RWPE2 (cell line): ENCODE measurements at regions not wholly inside any gene's neighbourhood (a gene's known extent, or its start where the extent isn't known, plus 50 kb on each side); places are given as distances from the start of the nearest gene placed in this dataset.
"Not testable (repeated sequence)": the region's sequence is repeated elsewhere in the genome, so short reads cannot be mapped to it uniquely, and the experiment has no call there.

ENCODE experiments used
- ATAC-seq: fragments of 200-7000 bp; cut with Tn5 transposase; 3 replicates; pipeline ENCODE4 v1.9.1; 2021; ENCODE audit warnings: low read depth
- DNase-seq: peaks from one replicate; pipeline ENCODE4 v3.0.0-alpha.2; 2020; ENCODE audit warnings: low spot score
- H3K27ac ChIP-seq: fragments of 450-650 bp; 2 replicates; pipeline ENCODE4 v1.5.1; 2017; ENCODE audit warnings: mild to moderate bottlenecking; ENCODE audit not compliant: poor library complexity, severe bottlenecking
- H3K27me3 ChIP-seq: fragments of 250-450 bp; sonication (Bioruptor Pico); 2 replicates; pipeline ENCODE4 v1.5.1; 2021; ENCODE audit warnings: mild to moderate bottlenecking, moderate library complexity; ENCODE audit not compliant: insufficient read depth, poor library complexity, severe bottlenecking
- H3K36me3 ChIP-seq: fragments of 250-450 bp; sonication (Bioruptor Pico); 2 replicates; pipeline ENCODE4 v1.5.1; 2020; ENCODE audit warnings: low read depth, mild to moderate bottlenecking, moderate library complexity
- H3K4me1 ChIP-seq: fragments of 250-450 bp; sonication (Bioruptor Pico); 2 replicates; pipeline ENCODE4 v1.5.1; 2021; ENCODE audit warnings: mild to moderate bottlenecking, moderate library complexity; ENCODE audit not compliant: insufficient read depth, poor library complexity, severe bottlenecking
- H3K4me3 ChIP-seq: fragments of 250-450 bp; sonication (Bioruptor Pico); 2 replicates; pipeline ENCODE4 v1.5.1; 2021; ENCODE audit warnings: mild to moderate bottlenecking, moderate library complexity; ENCODE audit not compliant: severe bottlenecking
- H3K9me3 ChIP-seq: fragments of 250-450 bp; sonication (Bioruptor Pico); 2 replicates; pipeline ENCODE4 v1.5.1; 2021; ENCODE audit warnings: mild to moderate bottlenecking, moderate library complexity; ENCODE audit not compliant: severe bottlenecking
- TF ChIP-seq, protein P1 (sequence below): fragments of 450-650 bp; IDR thresholded peaks from one replicate; pipeline ENCODE4 v1.5.1; 2017; ENCODE audit warnings: mild to moderate bottlenecking, moderate library complexity; ENCODE audit not compliant: poor library complexity, severe bottlenecking

DNA sequence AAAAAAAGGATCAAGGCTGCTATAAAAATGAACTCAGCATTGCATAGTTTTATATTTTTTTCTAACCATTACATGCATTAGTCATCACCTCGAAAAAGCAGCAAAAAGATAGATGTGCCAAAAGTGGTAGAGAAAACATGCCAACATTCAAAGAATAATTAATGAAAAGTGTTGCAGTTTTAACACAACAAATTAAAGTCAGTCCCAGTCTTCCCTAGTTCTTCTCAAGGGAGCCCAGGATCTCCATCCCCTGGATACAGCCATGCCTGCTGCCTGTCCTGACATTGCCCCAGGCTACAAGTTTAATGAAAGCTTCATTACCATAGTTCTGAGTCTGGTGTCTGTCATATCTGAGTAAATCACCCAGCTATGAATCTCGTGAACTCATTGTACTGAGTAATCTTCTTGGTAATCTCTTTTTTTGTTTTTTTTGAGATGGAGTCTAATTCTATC, 116.6 kb upstream of the KLF12 start:
- H3K9me3 ChIP-seq, result no peaks in the 10 kb centered on the region
- ATAC-seq, result peak; percentile 79
- TF ChIP-seq, protein P1, sequence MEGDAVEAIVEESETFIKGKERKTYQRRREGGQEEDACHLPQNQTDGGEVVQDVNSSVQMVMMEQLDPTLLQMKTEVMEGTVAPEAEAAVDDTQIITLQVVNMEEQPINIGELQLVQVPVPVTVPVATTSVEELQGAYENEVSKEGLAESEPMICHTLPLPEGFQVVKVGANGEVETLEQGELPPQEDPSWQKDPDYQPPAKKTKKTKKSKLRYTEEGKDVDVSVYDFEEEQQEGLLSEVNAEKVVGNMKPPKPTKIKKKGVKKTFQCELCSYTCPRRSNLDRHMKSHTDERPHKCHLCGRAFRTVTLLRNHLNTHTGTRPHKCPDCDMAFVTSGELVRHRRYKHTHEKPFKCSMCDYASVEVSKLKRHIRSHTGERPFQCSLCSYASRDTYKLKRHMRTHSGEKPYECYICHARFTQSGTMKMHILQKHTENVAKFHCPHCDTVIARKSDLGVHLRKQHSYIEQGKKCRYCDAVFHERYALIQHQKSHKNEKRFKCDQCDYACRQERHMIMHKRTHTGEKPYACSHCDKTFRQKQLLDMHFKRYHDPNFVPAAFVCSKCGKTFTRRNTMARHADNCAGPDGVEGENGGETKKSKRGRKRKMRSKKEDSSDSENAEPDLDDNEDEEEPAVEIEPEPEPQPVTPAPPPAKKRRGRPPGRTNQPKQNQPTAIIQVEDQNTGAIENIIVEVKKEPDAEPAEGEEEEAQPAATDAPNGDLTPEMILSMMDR, result no peak
- H3K27ac ChIP-seq, result peak overlapping the region; percentile 65
- no peak for DNase-seq
- H3K36me3 ChIP-seq, result no peaks in the 10 kb centered on the region
- no peaks in the 10 kb centered on the region for H3K27me3 ChIP-seq
- H3K4me1 ChIP-seq, result peaks cover 13% of the 10 kb centered on the region
- no peak overlapping the region for H3K4me3 ChIP-seq

DNA sequence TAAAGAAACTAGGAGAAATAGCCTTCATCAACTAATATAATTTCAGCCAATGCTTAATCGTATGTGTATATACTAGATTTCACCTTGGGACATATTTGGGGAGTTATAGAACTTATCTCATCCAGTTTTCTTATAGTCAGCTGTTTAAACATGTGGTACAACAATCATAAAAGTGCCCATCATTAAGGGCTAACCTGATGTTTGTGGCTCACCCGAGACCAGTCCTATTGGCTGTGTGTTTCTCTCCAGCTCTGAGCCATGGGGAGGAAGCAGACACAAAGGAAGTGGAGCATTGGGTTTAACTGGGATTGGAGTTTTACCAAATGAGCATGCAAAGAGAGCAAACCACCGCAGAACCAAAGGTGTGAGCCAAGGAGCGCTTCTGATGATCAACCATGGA, 114.3 kb upstream of the KLF12 start:
- H3K36me3 ChIP-seq, result no peaks in the 10 kb centered on the region
- no peaks in the 10 kb centered on the region for H3K9me3 ChIP-seq
- DNase-seq (no peak), ATAC-seq (no peak)
- TF ChIP-seq, protein P1, result no peak
- no peak overlapping the region for H3K4me3 ChIP-seq
- H3K4me1 ChIP-seq, result peaks cover 26% of the 10 kb centered on the region
- no peaks in the 10 kb centered on the region for H3K27me3 ChIP-seq
- no peak overlapping the region for H3K27ac ChIP-seq

DNA sequence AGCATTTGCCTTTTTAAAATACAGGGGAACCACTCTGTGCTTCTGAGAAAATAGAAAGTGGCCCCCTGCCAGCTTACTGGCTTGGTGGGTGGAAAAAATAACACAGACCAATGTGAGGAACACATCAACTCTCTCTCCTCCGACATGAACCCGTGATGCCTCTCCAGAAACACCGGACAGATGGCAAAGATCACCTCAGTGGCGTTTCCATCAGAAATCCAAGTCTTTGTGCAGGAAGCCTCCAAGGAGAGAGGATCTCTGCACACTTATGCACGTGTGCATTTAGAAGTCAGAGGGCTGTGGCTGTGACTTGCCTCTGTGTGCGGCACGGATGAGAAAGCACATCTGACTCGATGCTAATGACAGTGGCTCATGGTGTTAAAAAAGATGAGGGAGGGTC, 112.3 kb upstream of the KLF12 start:
- DNase-seq (no peak), ATAC-seq (no peak)
- Histone ChIP-seq H3K27me3 (no peaks in the 10 kb centered on the region), H3K4me1 (peaks cover 23% of the 10 kb centered on the region), H3K27ac (no peak overlapping the region), H3K9me3 (no peaks in the 10 kb centered on the region), H3K4me3 (no peak overlapping the region), H3K36me3 (no peaks in the 10 kb centered on the region)
- TF ChIP-seq, protein P1, result no peak

DNA sequence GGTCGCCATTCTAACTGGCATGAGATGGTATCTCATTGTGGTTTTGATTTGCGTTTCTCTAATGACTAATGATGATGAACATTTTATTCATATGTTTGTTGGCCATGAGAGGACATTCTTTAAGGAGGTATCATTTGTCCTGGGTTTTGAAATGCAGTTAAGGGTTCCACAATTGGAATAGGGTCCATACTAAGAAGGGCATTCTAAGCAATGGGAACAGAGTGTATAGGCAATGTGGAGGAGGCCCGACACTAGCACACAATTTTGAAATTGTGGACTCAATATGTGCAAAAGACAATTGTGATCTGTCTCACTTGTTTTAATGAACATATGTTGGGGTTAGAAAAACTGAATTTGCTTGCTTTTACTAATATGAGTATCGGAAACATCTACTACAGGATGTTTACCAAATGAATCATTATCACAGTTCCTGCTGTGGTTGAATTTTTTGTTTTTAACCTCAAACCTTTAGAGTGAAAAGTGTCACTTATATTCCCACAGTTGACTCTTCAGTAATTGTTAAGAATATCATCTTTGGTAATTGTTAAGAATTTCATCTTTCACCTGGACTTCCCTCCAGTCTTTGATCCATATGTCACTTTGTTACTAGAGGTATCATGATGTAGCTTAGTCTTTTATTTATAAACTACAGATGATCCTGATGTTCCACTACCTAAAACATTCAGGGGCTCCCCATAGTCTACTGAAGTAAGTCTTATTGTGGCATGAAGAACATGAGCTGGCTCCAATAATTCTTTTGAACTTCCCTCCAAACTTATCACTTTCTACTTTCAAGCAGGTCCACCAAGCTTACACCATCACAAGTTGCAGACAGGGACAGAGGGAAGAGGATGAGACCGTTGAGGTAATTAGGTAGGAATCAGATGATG, 109.7 kb upstream of the KLF12 start:
- H3K36me3 ChIP-seq, result no peaks in the 10 kb centered on the region
- ATAC-seq, result peak; percentile 91
- H3K4me3 ChIP-seq, result no peak overlapping the region
- no peak for DNase-seq
- H3K27ac ChIP-seq, result peak overlapping the region; percentile 85
- no peaks in the 10 kb centered on the region for H3K27me3 ChIP-seq
- TF ChIP-seq, protein P1, result no peak
- no peaks in the 10 kb centered on the region for H3K9me3 ChIP-seq
- H3K4me1 ChIP-seq, result peaks cover 13% of the 10 kb centered on the region

DNA sequence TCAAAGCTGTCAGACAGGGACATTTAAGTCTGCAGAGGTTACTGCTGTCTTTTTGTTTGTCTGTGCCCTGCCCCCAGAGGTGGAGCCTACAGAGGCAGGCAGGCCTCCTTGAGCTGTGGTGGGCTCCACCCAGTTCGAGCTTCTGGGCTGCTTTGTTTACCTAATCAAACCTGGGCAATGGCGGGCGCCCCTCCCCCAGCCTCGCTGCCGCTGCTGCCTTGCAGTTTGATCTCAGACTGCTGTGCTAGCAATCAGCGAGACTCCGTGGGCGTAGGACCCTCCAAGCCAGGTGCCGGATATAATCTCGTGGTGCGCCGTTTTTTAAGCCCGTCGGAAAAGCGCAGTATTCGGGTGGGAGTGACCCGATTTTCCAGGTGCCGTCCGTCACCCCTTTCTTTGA, 107.1 kb upstream of the KLF12 start:
- not testable (repeated sequence) for H3K27ac ChIP-seq, DNase-seq, ATAC-seq, H3K36me3 ChIP-seq, H3K9me3 ChIP-seq, H3K27me3 ChIP-seq, H3K4me3 ChIP-seq
- H3K4me1 ChIP-seq, result peaks cover 13% of the 10 kb centered on the region
